ENCODE measurements at regions not wholly inside any gene's neighbourhood (a gene's known extent, or its start where the extent isn't known, plus 50 kb on each side); places are given as distances from the start of the nearest gene placed in this dataset.

DNA sequence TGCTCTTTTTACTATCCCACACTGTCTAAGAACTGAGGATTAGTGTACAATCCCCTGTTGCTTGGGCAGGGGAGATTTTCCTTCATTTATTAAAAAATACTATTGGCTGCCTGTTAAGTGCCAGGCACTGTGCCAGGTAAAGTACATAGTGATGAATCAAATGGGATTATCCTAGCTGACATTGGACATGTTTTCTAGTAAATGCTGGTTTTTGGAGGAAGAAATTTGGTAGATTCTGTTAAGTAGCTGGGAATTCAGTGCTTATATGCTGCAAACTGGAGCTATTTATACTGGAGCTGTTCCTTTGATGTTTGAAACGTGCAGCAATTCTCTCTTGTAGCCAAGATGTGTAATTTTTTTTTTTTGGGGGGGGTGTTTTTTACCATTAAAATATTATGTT is 299.6 kb downstream of the EMP1 start:
- TF ChIP-seq, protein P1, sequence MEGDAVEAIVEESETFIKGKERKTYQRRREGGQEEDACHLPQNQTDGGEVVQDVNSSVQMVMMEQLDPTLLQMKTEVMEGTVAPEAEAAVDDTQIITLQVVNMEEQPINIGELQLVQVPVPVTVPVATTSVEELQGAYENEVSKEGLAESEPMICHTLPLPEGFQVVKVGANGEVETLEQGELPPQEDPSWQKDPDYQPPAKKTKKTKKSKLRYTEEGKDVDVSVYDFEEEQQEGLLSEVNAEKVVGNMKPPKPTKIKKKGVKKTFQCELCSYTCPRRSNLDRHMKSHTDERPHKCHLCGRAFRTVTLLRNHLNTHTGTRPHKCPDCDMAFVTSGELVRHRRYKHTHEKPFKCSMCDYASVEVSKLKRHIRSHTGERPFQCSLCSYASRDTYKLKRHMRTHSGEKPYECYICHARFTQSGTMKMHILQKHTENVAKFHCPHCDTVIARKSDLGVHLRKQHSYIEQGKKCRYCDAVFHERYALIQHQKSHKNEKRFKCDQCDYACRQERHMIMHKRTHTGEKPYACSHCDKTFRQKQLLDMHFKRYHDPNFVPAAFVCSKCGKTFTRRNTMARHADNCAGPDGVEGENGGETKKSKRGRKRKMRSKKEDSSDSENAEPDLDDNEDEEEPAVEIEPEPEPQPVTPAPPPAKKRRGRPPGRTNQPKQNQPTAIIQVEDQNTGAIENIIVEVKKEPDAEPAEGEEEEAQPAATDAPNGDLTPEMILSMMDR (IDR thresholded peaks at IDR 0.05; ENCODE audit: low read length): no peak
- no peak for TF ChIP-seq EZH2 (IDR thresholded peaks at IDR 0.05; ENCODE audit: borderline replicate concordance, low read length)

All from OCI-LY1 (cell line).